ENCODE measurements at regions not wholly inside any gene's neighbourhood (a gene's known extent, or its start where the extent isn't known, plus 50 kb on each side); places are given as distances from the start of the nearest gene placed in this dataset.

DNA sequence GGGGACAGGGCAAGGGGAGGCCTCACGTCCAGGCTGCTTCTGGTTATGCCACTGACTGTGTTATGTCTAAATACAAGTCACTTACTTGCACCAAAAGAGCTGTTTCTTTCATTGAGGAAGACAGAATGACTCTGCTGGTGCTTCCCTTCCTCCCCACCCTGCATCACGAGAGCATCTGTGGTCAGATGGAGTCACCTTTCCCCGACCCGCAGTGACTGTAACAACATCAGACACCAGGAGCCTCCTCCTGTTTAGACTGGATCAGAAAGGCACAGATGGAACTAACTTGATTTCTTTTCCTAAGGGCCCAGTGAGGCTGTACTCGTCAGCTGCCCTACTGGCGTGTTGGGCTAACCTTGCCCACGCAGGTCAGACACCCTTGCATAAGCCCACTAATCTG, 90.3 kb upstream of the ZNF536 start:
- TF ChIP-seq EZH2 (optimal IDR thresholded peaks at IDR 0.05; ENCODE audit: low read depth, low read length) (no peak), CTCF (IDR thresholded peaks at IDR 0.05; ENCODE audit: low read length) (no peak), EZH2phosphoT487 (IDR thresholded peaks at IDR 0.05; ENCODE audit: low read length) (no peak)
- H3F3A ChIP-seq (ENCODE audit: insufficient read depth, low read length) = no peaks in the 10 kb centered on the region
- no peak overlapping the region for H3K9ac ChIP-seq (ENCODE audit: low read length)
- H3K27me3 ChIP-seq (replicated peaks; ENCODE audit: insufficient read depth, low read length) = peaks cover 63% of the 10 kb centered on the region
- H3K36me3 ChIP-seq (replicated peaks; ENCODE audit: insufficient read depth, low read length) = no peaks in the 10 kb centered on the region
- no peaks in the 10 kb centered on the region for H3K9me3 ChIP-seq (replicated peaks; ENCODE audit: insufficient read depth, low read length)
- H3K4me2 ChIP-seq (ENCODE audit: low read depth, low read length) = no peak overlapping the region
- no peak overlapping the region for H2AFZ ChIP-seq (ENCODE audit: low read length)
- H3K27ac ChIP-seq (ENCODE audit: low read length) = no peak overlapping the region
- H3K4me1 ChIP-seq (ENCODE audit: low read length) = no peaks in the 10 kb centered on the region
- H3K4me3 ChIP-seq (ENCODE audit: low read length) = no peak overlapping the region
- DNase-seq = no peak
- H3K79me2 ChIP-seq (ENCODE audit: low read length) = no peaks in the 10 kb centered on the region
- no peaks in the 10 kb centered on the region for H4K20me1 ChIP-seq (ENCODE audit: insufficient read depth, low read length)
- no peaks in the 10 kb centered on the region for H3K9me2 ChIP-seq (replicated peaks; ENCODE audit: insufficient read depth, low read length)

DNA sequence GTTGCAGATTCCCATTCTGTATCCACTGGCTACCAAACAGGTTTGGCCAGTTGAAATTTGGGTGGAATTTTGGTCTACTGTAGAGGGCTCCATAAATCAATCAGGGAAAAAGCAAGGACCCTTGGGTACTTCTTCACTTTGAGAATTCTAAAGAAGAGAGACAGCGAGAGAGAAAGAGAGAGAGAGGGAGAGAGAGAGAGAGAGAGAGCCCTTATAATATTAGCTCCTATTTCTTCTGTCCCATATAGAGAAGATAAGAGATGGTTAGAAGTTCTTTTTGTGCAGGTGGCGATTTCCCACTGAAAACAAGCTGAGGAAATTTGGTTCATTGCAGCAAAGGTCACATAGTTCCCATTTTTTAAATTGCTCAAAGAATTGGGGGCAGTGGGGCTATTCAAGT, 88.6 kb upstream of the ZNF536 start:
- TF ChIP-seq CTCF (IDR thresholded peaks at IDR 0.05; ENCODE audit: low read length) (no peak), EZH2phosphoT487 (IDR thresholded peaks at IDR 0.05; ENCODE audit: low read length) (no peak), EZH2 (optimal IDR thresholded peaks at IDR 0.05; ENCODE audit: low read depth, low read length) (no peak)

DNA sequence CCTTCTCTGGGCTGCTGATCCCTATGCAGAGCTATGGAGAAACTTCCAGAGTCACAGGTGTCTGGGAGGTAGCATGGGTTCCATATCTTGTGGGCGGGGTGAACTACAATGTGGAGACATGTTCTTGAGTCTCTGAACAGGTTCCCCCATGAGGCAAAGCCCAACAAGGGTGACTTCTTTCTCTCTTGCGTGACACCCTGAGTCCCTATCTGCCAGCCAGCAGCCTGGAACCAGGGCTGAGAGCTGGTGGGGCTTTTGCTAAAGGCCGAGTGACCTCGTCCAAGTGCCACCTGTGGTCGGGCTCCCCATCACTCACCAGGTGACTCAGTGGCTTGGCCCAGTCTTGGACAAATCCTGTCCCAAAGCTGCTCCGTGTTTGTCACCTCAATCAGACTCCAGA, 88.0 kb upstream of the ZNF536 start:
- H3K27me3 ChIP-seq (replicated peaks; ENCODE audit: insufficient read depth, low read length) = peaks cover 57% of the 10 kb centered on the region
- H3K79me2 ChIP-seq (ENCODE audit: low read length) = no peaks in the 10 kb centered on the region
- H4K20me1 ChIP-seq (ENCODE audit: insufficient read depth, low read length) = no peaks in the 10 kb centered on the region
- no peaks in the 10 kb centered on the region for H3K9me2 ChIP-seq (replicated peaks; ENCODE audit: insufficient read depth, low read length)
- no peak overlapping the region for H3K9ac ChIP-seq (ENCODE audit: low read length)
- no peaks in the 10 kb centered on the region for H3F3A ChIP-seq (ENCODE audit: insufficient read depth, low read length)
- TF ChIP-seq CTCF (IDR thresholded peaks at IDR 0.05; ENCODE audit: low read length) (no peak), EZH2phosphoT487 (IDR thresholded peaks at IDR 0.05; ENCODE audit: low read length) (no peak)
- no peak overlapping the region for H3K4me2 ChIP-seq (ENCODE audit: low read depth, low read length)
- H3K9me3 ChIP-seq (replicated peaks; ENCODE audit: insufficient read depth, low read length) = no peaks in the 10 kb centered on the region
- H3K4me3 ChIP-seq (ENCODE audit: low read length) = no peak overlapping the region
- H3K27ac ChIP-seq (ENCODE audit: low read length) = no peak overlapping the region
- no peaks in the 10 kb centered on the region for H3K4me1 ChIP-seq (ENCODE audit: low read length)
- H2AFZ ChIP-seq (ENCODE audit: low read length) = no peak overlapping the region
- DNase-seq = no peak
- H3K36me3 ChIP-seq (replicated peaks; ENCODE audit: insufficient read depth, low read length) = no peaks in the 10 kb centered on the region

More for the DNA sequence above, 88.6 kb upstream of the ZNF536 start:
- H3K9ac ChIP-seq (ENCODE audit: low read length) = no peak overlapping the region
- no peak for DNase-seq
- H4K20me1 ChIP-seq (ENCODE audit: insufficient read depth, low read length) = no peaks in the 10 kb centered on the region
- H2AFZ ChIP-seq (ENCODE audit: low read length) = no peak overlapping the region
- H3F3A ChIP-seq (ENCODE audit: insufficient read depth, low read length) = no peaks in the 10 kb centered on the region
- no peaks in the 10 kb centered on the region for H3K9me3 ChIP-seq (replicated peaks; ENCODE audit: insufficient read depth, low read length)
- no peak overlapping the region for H3K27ac ChIP-seq (ENCODE audit: low read length)
- peaks cover 53% of the 10 kb centered on the region for H3K27me3 ChIP-seq (replicated peaks; ENCODE audit: insufficient read depth, low read length)
- no peak overlapping the region for H3K4me3 ChIP-seq (ENCODE audit: low read length)
- H3K4me2 ChIP-seq (ENCODE audit: low read depth, low read length) = no peak overlapping the region
- no peaks in the 10 kb centered on the region for H3K9me2 ChIP-seq (replicated peaks; ENCODE audit: insufficient read depth, low read length)
- no peaks in the 10 kb centered on the region for H3K4me1 ChIP-seq (ENCODE audit: low read length)
- H3K36me3 ChIP-seq (replicated peaks; ENCODE audit: insufficient read depth, low read length) = no peaks in the 10 kb centered on the region
- H3K79me2 ChIP-seq (ENCODE audit: low read length) = no peaks in the 10 kb centered on the region

All from MM.1S (cell line).